GM21423 (cell line): ENCODE measurements at regions not wholly inside any gene's neighbourhood (a gene's known extent, or its start where the extent isn't known, plus 50 kb on each side); places are given as distances from the start of the nearest gene placed in this dataset.

Experiments used
- ATAC-seq: cut with Tn5 transposase; IDR thresholded peaks from one replicate; pipeline ENCODE4 v1.9.1; 2021; ENCODE audit warnings: mild to moderate bottlenecking, moderate library complexity; ENCODE audit not compliant: unreplicated experiment

GRCh38 chr1:222995236-222995580 is 147.8 kb downstream of the TLR5 start:
- no peak for ATAC-seq

GRCh38 chr1:222995620-222996309 is 147.3 kb downstream of the TLR5 start:
- peak; percentile 66 for ATAC-seq

GRCh38 chr1:222996310-222996975 is 146.6 kb downstream of the TLR5 start:
- ATAC-seq: peak; percentile 6

GRCh38 chr1:223000632-223001031 is 142.4 kb downstream of the TLR5 start:
- ATAC-seq: no peak

GRCh38 chr1:223001653-223002634 is 141.1 kb downstream of the TLR5 start:
- ATAC-seq: no peak

GRCh38 chr1:223003549-223003948 is 139.5 kb downstream of the TLR5 start:
- no peak for ATAC-seq

GRCh38 chr1:223006371-223006770 is 136.7 kb downstream of the TLR5 start:
- ATAC-seq: no peak

- no peak for ATAC-seq
Measured at GRCh38 chr1:223006917-223007648, 136.0 kb downstream of the TLR5 start.

GRCh38 chr1:223007935-223008334 is 135.1 kb downstream of the TLR5 start:
- ATAC-seq: no peak

GRCh38 chr1:223008808-223009207 is 134.2 kb downstream of the TLR5 start:
- ATAC-seq: no peak

- ATAC-seq: no peak
Measured at GRCh38 chr1:223009406-223009805, 133.6 kb downstream of the TLR5 start.

GRCh38 chr1:223010582-223011504 is 132.2 kb downstream of the TLR5 start:
- ATAC-seq: no peak

GRCh38 chr1:223011505-223011856 is 131.6 kb downstream of the TLR5 start:
- no peak for ATAC-seq

GRCh38 chr1:223012176-223012788 is 130.8 kb downstream of the TLR5 start:
- ATAC-seq: no peak

- ATAC-seq: no peak
Measured at GRCh38 chr1:223012938-223013337, 130.1 kb downstream of the TLR5 start.

- ATAC-seq: no peak
Measured at GRCh38 chr1:223014142-223014873, 128.7 kb downstream of the TLR5 start.

GRCh38 chr1:223016381-223016780 is 126.7 kb downstream of the TLR5 start:
- no peak for ATAC-seq

GRCh38 chr1:223016890-223017289 is 126.2 kb downstream of the TLR5 start:
- no peak for ATAC-seq

- no peak for ATAC-seq
Measured at GRCh38 chr1:223017291-223017690, 125.8 kb downstream of the TLR5 start.
